Trophoblast cell (in vitro differentiated cells and primary cell): ENCODE measurements at regions not wholly inside any gene's neighbourhood (a gene's known extent, or its start where the extent isn't known, plus 50 kb on each side); places are given as distances from the start of the nearest gene placed in this dataset.
"Not testable (repeated sequence)": the region's sequence is repeated elsewhere in the genome, so short reads cannot be mapped to it uniquely, and the experiment has no call there.

Experiments
- DNase-seq, 2 donors: peaks; one replicate each; pipeline ENCODE4 v3.0.0-alpha.2; 2016
- H2AFZ ChIP-seq: 2 replicates; pipeline ENCODE4 v1.6.1; 2013; ENCODE audit warnings: low read length, moderate library complexity, mild to moderate bottlenecking; ENCODE audit not compliant: insufficient read depth, poor library complexity
- H2AK5ac ChIP-seq: 2 replicates; pipeline ENCODE4 v1.6.1; 2013; ENCODE audit warnings: mild to moderate bottlenecking, low read length
- H2BK120ac ChIP-seq: 2 replicates; pipeline ENCODE4 v1.6.1; 2013; ENCODE audit warnings: low read length, mild to moderate bottlenecking, moderate library complexity; ENCODE audit not compliant: insufficient read depth, poor library complexity
- H2BK12ac ChIP-seq: 2 replicates; pipeline ENCODE4 v1.6.1; 2013; ENCODE audit warnings: mild to moderate bottlenecking, low read length, moderate library complexity
- H2BK5ac ChIP-seq: 2 replicates; pipeline ENCODE4 v1.6.1; 2013; ENCODE audit warnings: low read length, low read depth, moderate library complexity, mild to moderate bottlenecking; ENCODE audit not compliant: poor library complexity
- H3K14ac ChIP-seq: 2 replicates; pipeline ENCODE4 v1.6.1; 2013; ENCODE audit warnings: mild to moderate bottlenecking, low read length
- H3K18ac ChIP-seq: 2 replicates; pipeline ENCODE4 v1.6.1; 2013; ENCODE audit warnings: mild to moderate bottlenecking, low read length
- H3K23ac ChIP-seq: 2 replicates; pipeline ENCODE4 v1.6.1; 2013; ENCODE audit warnings: low read length
- H3K27ac ChIP-seq: 2 replicates; pipeline ENCODE4 v1.5.1; 2013; ENCODE audit warnings: low read depth, mild to moderate bottlenecking, inconsistent platforms, low read length, moderate library complexity
- H3K27me3 ChIP-seq: 2 replicates; pipeline ENCODE4 v1.6.1; 2013; ENCODE audit warnings: inconsistent platforms, mild to moderate bottlenecking, low read length, moderate library complexity; ENCODE audit not compliant: insufficient read depth
- H3K36me3 ChIP-seq, 2 experiments: 1 replicate in 1 of 2; 2 replicates in 1 of 2; pipeline ENCODE4 v1.6.1; 2013; ENCODE audit warnings: low read length in 2 of 2, mild to moderate bottlenecking in 2 of 2, moderate library complexity in 1 of 2; ENCODE audit not compliant: insufficient read depth in 2 of 2, control insufficient read depth in 1 of 2
- H3K4ac ChIP-seq: 2 replicates; pipeline ENCODE4 v1.6.1; 2013; ENCODE audit warnings: low read depth, mild to moderate bottlenecking, low read length, moderate library complexity
- H3K4me1 ChIP-seq, 2 experiments: 1 replicate in 1 of 2; 2 replicates in 1 of 2; pipeline ENCODE4 v1.6.1; 2013; ENCODE audit warnings: low read length in 2 of 2, mild to moderate bottlenecking in 2 of 2, moderate library complexity in 1 of 2; ENCODE audit not compliant: insufficient read depth in 2 of 2, control insufficient read depth in 1 of 2
- H3K4me2 ChIP-seq: 2 replicates; pipeline ENCODE4 v1.6.1; 2013; ENCODE audit warnings: inconsistent platforms, mild to moderate bottlenecking, low read length, moderate library complexity
- H3K4me3 ChIP-seq: 2 replicates; pipeline ENCODE4 v1.5.1; 2013; ENCODE audit warnings: mild to moderate bottlenecking, low read depth, low read length, inconsistent platforms
- H3K79me1 ChIP-seq: one replicate; pipeline ENCODE4 v1.6.1; 2013; ENCODE audit warnings: low read length
- H3K79me2 ChIP-seq: 2 replicates; pipeline ENCODE4 v1.6.1; 2013; ENCODE audit warnings: low read length, mild to moderate bottlenecking; ENCODE audit not compliant: control insufficient read depth, insufficient read depth, poor library complexity
- H3K9ac ChIP-seq: 2 replicates; pipeline ENCODE4 v1.6.1; 2013; ENCODE audit warnings: mild to moderate bottlenecking, low read length
- H3K9me3 ChIP-seq: 2 replicates; pipeline ENCODE4 v1.6.1; 2013; ENCODE audit warnings: low read depth, mild to moderate bottlenecking, control low read depth, inconsistent platforms, low read length; ENCODE audit not compliant: insufficient read depth
- H4K12ac ChIP-seq: 2 replicates; pipeline ENCODE4 v1.6.1; 2013; ENCODE audit warnings: low read depth, mild to moderate bottlenecking, low read length, moderate library complexity
- H4K8ac ChIP-seq: 2 replicates; pipeline ENCODE4 v1.6.1; 2013; ENCODE audit warnings: low read depth, mild to moderate bottlenecking, low read length, moderate library complexity
- H4K91ac ChIP-seq: one replicate; pipeline ENCODE4 v1.6.1; 2013; ENCODE audit warnings: low read depth, mild to moderate bottlenecking, low read length, moderate library complexity
- WGBS: extraction: QIAGEN DNeasy Blood & Tissue Kit; methylation state at CpG from one replicate; pipeline ENCODE4 v1.1.7; 2013; ENCODE audit warnings: missing lambda C conversion rate; ENCODE audit not compliant: insufficient read length, insufficient coverage; ENCODE audit errors: extremely low coverage; 5-methylcytosine and 5-hydroxymethylcytosine counted together

- Histone ChIP-seq H4K8ac (no peak overlapping the region), H3K36me3 (no peaks in the 10 kb centered on the region), H3K9me3 (no peaks in the 10 kb centered on the region), H2BK12ac (no peak overlapping the region), H3K14ac (no peak overlapping the region), H2AK5ac (no peak overlapping the region), H3K4ac (no peak overlapping the region), H2BK120ac (no peak overlapping the region), H3K18ac (no peak overlapping the region), H3K27me3 (no peaks in the 10 kb centered on the region), H4K12ac (no peak overlapping the region), H3K27ac (peak overlapping the region; percentile 96), H2BK5ac (peak overlapping the region; percentile 31), H3K4me2 (no peak overlapping the region), H3K79me2 (no peaks in the 10 kb centered on the region), H3K23ac (no peak overlapping the region), H4K91ac (no peak overlapping the region), H2AFZ (no peak overlapping the region), H3K79me1 (peaks cover 18% of the 10 kb centered on the region), H3K4me1 (peaks cover 12% of the 10 kb centered on the region in 2 experiments), H3K4me3 (no peak overlapping the region), H3K9ac (no peak overlapping the region)
- DNase-seq = peak in 1 of 2 donors; percentile 69
- WGBS = no CpG with 5 or more reads among the region's 2 CpGs
These were observed 492.0 kb upstream of the MARCKS start for GRCh38 chr6:113365191-113365590.

- Histone ChIP-seq H3K9me3 (no peaks in the 10 kb centered on the region), H3K4me2 (no peak overlapping the region), H2AK5ac (no peak overlapping the region), H3K18ac (no peak overlapping the region), H2AFZ (no peak overlapping the region), H3K4me1 (peaks cover 9 to 12% of the 10 kb centered on the region in 2 experiments), H2BK12ac (no peak overlapping the region), H2BK120ac (peak overlapping the region; percentile 46), H3K4me3 (no peak overlapping the region), H3K27me3 (no peaks in the 10 kb centered on the region), H3K23ac (no peak overlapping the region), H3K4ac (no peak overlapping the region), H4K8ac (no peak overlapping the region), H4K12ac (no peak overlapping the region), H3K79me1 (peaks cover 15% of the 10 kb centered on the region), H3K36me3 (no peaks in the 10 kb centered on the region), H3K9ac (no peak overlapping the region), H3K79me2 (no peaks in the 10 kb centered on the region), H2BK5ac (no peak overlapping the region), H3K14ac (peak overlapping the region; percentile 53), H4K91ac (no peak overlapping the region), H3K27ac (no peak overlapping the region)
- WGBS = no CpG with 5 or more reads among the region's 3 CpGs
- no peak for DNase-seq
These were observed 490.6 kb upstream of the MARCKS start for GRCh38 chr6:113366505-113366904.

DNA sequence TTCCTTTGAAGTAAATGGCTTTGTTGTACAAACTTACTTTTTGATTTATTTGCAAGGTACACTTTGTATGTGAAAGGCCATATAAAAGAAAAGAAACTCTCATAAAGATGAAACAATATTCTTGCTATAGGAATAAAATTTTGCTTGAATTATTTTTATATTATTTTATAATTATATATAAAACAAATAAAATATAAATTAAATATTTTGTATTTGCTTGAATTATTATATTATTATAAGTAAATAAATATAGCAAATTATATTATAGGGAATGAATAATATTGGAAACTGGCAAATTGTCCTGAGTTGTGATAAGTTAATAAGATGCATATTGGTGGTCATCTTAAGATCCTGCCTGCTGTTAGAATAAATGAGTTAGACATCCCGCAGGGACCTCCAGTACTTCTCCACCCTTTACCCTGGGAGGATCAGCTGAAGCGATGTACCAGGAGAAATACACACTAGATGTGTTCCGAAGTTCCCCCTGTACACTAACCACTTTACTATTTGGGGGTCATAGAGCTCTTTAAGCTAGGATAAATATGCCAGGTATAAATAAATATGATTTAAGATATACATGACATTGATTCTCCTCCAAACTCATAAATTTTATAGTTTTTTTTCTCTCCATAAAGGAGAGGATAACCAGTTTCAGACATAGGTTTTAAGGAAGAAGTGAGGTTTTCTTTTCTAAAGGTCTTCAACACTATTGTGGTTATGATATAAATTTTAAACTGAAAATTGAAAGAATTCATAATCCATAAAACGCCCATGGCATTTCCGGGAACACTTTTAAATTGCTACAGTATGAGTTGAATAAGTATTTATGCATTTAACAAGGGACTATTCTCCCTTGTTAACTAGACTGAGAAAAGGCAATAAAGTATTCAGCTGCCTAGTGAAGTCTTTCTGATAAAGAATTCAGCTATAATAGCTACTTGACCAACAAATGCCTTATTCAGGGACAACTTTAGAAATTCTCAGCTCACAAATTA lies 486.3 kb upstream of the MARCKS start:
- WGBS = no CpG with 5 or more reads among the region's 5 CpGs
- H3K18ac ChIP-seq = no peak overlapping the region
- DNase-seq = no peak

DNA sequence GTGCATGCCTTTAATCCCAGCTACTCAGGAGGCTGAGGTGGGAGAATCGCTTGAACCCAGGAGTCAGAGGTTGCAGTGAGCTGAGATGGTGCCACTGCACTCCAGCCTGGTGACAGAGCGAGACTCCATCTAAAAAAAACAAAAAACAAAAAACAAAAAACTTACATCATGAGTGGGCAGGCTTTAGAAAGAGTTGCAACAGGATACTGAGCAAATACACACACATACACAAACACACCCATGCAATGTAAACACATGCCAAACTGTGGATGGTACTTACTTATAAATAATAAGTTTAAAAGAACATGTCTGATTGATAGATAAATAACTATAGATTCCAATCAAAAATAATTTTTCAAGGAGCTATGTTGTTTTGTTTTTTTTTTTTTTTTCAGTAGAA lies 481.7 kb upstream of the MARCKS start:
- H3K9me3 ChIP-seq, H3K27me3 ChIP-seq, H4K12ac ChIP-seq, H3K9ac ChIP-seq, H3K27ac ChIP-seq, H2BK120ac ChIP-seq, H4K91ac ChIP-seq, DNase-seq, H3K79me1 ChIP-seq, H3K4me2 ChIP-seq, H3K18ac ChIP-seq, H2AK5ac ChIP-seq, H2AFZ ChIP-seq, H3K4me1 ChIP-seq, H3K36me3 ChIP-seq, H3K79me2 ChIP-seq, H2BK12ac ChIP-seq, H3K14ac ChIP-seq, H4K8ac ChIP-seq, H3K23ac ChIP-seq, H3K4me3 ChIP-seq, H3K4ac ChIP-seq, H2BK5ac ChIP-seq: not testable (repeated sequence)
- no CpG with 5 or more reads among the region's 2 CpGs for WGBS

More for the DNA sequence above, 486.3 kb upstream of the MARCKS start:
- Histone ChIP-seq H3K4ac (no peak overlapping the region), H4K12ac (no peak overlapping the region), H2BK5ac (no peak overlapping the region), H2AK5ac (no peak overlapping the region), H4K8ac (no peak overlapping the region), H3K36me3 (no peaks in the 10 kb centered on the region), H3K9ac (no peak overlapping the region), H4K91ac (no peak overlapping the region), H2BK12ac (no peak overlapping the region), H2BK120ac (no peak overlapping the region), H3K27ac (no peak overlapping the region), H3K23ac (no peak overlapping the region), H2AFZ (no peak overlapping the region), H3K4me2 (no peak overlapping the region), H3K4me1 (peaks cover 4% of the 10 kb centered on the region in 2 experiments), H3K9me3 (no peaks in the 10 kb centered on the region), H3K79me1 (peaks cover 11% of the 10 kb centered on the region), H3K27me3 (no peaks in the 10 kb centered on the region), H3K4me3 (no peak overlapping the region), H3K79me2 (no peaks in the 10 kb centered on the region), H3K14ac (no peak overlapping the region)
